Right atrium auricular region (tissue), 2 donors: ENCODE measurements at regions not wholly inside any gene's neighbourhood (a gene's known extent, or its start where the extent isn't known, plus 50 kb on each side); places are given as distances from the start of the nearest gene placed in this dataset.

Experiments
- DNase-seq: peaks from one replicate; pipeline ENCODE4 v3.0.0-alpha.2; 2019; ENCODE audit warnings: low spot score
- H3K27ac ChIP-seq, 2 donors: fragments of 200-600 bp; sonication (generic); 1 replicate in 1 of 2; 2 replicates in 1 of 2; pipeline ENCODE4 v1.5.1; 2016 to 2019
- H3K27me3 ChIP-seq, 2 donors: fragments of 200-600 bp; sonication (generic); one replicate each; pipeline versions ENCODE4 v1.5.1 to v1.6.0; 2017 to 2019
- H3K36me3 ChIP-seq: fragments of 200-600 bp; sonication (generic); one replicate; pipeline ENCODE4 v1.5.1; 2016
- H3K4me1 ChIP-seq, 2 donors: fragments of 200-600 bp; sonication (generic); one replicate each; pipeline versions ENCODE4 v1.5.1 to v1.6.0; 2017 to 2019
- H3K4me3 ChIP-seq, 2 donors: fragments of 200-600 bp; sonication (generic); 1 replicate in 1 of 2; 2 replicates in 1 of 2; pipeline ENCODE4 v1.5.1; 2017 to 2019; ENCODE audit warnings: mild to moderate bottlenecking in 1 of 2, moderate library complexity in 1 of 2
- H3K9me3 ChIP-seq, 2 donors: fragments of 200-600 bp; sonication (generic); one replicate each; pipeline ENCODE4 v1.5.1; 2019
- CTCF ChIP-seq, 2 donors: fragments of 200-600 bp; sonication (generic); IDR thresholded peaks; one replicate each; pipeline ENCODE4 v1.5.1; 2019; ENCODE audit warnings: antibody characterized with exemption in 2 of 2

DNA sequence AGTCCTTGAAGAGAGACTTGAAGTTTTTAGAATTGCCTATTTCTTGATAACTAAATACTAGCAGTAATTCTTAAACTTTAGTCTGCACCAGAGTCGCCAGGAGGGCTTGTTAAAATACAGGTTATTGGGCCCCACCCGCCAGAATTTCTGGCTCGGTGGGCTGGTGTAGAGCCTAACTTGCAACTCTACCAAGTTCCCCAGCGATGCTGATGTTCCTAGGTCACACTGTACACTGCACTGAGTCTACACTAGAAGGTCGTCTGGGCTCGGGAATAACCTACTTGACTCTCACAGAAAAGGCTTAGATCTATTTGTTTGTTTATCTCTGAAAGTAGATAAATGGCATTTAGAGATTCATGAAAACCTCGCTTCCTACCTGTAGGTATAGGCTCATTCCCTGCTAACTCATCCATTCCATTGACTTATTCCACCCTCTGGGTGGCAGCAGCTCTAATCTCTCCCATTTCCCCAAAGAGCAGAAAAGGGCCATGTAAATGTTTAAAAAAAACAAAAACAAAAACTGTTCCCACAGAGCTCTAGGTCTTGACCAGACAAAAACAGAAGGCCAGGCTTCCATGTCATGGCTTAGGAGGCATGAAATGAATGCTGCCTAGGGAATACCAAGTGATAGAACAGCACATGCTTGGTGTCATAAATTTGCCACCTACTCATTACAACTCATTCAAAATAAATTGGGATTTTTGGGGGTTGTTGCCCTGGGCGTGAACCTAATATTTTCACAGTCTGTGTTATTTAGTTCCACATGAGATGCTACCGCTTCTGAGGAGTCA, 292.1 kb downstream of the ADGB start:
- H3K36me3 ChIP-seq = no peaks in the 10 kb centered on the region
- H3K27me3 ChIP-seq = no peaks in the 10 kb centered on the region
- no peaks in the 10 kb centered on the region for H3K4me1 ChIP-seq
- no peak for DNase-seq
- TF ChIP-seq CTCF (IDR thresholded peaks at IDR 0.05) = no peak
- no peak overlapping the region for H3K4me3 ChIP-seq
- H3K9me3 ChIP-seq = no peaks in the 10 kb centered on the region
- H3K27ac ChIP-seq = no peak overlapping the region

DNA sequence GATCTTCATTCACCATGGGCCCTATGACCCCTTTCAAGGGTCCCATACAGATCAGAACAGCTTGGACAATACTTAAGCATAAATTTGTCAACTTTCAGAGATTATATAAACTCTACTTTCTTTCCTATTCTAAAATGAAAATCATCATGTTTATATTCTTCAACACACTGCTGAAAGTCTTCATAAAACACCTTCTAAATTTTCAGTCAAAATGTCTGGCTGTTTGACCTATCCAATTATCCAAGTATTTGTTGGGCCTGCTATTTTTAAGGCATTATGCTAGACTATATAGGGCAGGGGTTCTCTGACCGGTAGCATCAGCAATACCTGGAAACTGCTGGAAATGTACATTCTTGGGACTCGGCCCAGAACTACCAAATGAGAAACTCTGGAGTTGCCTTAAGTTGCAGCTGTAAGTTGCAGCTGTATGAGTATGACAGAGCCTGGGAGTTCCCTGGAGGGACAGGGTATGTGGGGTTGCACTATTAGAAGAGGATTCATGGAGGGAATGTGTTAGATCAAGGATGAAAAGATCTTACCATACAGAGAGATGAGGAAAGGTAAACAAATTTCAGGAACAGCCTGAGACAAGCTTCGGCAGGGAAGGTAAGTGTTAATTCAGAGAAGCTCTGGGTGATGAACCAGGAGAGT, 293.0 kb downstream of the ADGB start:
- Histone ChIP-seq H3K4me3 (no peak overlapping the region), H3K27me3 (no peaks in the 10 kb centered on the region), H3K4me1 (no peaks in the 10 kb centered on the region), H3K36me3 (no peaks in the 10 kb centered on the region), H3K9me3 (no peaks in the 10 kb centered on the region), H3K27ac (no peak overlapping the region)
- TF ChIP-seq CTCF (IDR thresholded peaks at IDR 0.05) = no peak
- no peak for DNase-seq

GRCh38 chr6:146892283-146892612, 293.5 kb downstream of the ADGB start:
- H3K4me1 ChIP-seq = no peaks in the 10 kb centered on the region
- H3K36me3 ChIP-seq = no peaks in the 10 kb centered on the region
- H3K4me3 ChIP-seq = no peak overlapping the region
- H3K27ac ChIP-seq = no peak overlapping the region
- no peak for TF ChIP-seq CTCF (IDR thresholded peaks at IDR 0.05)
- no peaks in the 10 kb centered on the region for H3K9me3 ChIP-seq
- no peaks in the 10 kb centered on the region for H3K27me3 ChIP-seq
- no peak for DNase-seq

DNA sequence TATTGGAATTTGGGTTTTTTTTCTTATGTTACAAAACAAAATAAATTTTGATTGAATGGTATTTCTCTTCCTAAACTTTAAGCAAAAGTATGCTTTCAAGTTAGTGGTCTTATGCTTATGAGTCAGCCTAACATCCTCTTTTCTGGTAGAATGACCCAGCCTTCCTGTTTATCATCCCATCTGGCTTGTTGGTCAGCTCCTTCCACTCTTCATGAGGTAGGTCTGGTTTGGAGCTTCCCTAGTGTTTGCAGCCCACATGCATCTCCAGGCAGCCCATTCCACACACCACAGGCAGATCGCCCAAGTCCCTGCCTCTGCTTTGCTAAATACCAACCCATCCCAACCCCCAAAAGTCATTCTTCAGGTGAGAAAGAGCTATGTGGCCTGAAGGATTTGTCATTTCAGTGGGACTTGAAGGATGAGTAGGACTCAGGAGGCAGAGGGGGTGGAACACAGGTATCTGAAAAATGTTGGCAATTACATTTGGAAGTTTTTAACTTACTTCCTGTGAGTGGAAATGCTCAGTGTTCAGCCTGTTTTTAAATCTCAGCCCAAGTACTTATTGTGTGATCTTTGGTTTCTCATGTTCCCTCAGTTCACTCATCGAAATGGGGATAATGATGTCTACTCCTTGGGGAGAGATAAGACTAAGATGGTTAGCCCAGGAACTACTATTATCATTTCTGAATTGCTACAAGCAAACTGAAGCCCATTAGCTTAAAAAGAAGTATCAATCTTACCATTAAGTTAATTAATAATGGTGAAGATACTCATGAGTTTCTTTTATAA, 294.0 kb downstream of the ADGB start:
- no peak overlapping the region for H3K27ac ChIP-seq
- no peak for TF ChIP-seq CTCF (IDR thresholded peaks at IDR 0.05)
- no peak overlapping the region for H3K4me3 ChIP-seq
- no peaks in the 10 kb centered on the region for H3K4me1 ChIP-seq
- DNase-seq = no peak
- H3K36me3 ChIP-seq = no peaks in the 10 kb centered on the region
- H3K27me3 ChIP-seq = no peaks in the 10 kb centered on the region
- H3K9me3 ChIP-seq = no peaks in the 10 kb centered on the region

GRCh38 chr6:146893690-146894089, 294.9 kb downstream of the ADGB start:
- DNase-seq = no peak
- no peak for TF ChIP-seq CTCF (IDR thresholded peaks at IDR 0.05)
- H3K27me3 ChIP-seq = no peaks in the 10 kb centered on the region

More at GRCh38 chr6:146893690-146894089, 294.9 kb downstream of the ADGB start:
- H3K4me3 ChIP-seq = no peak overlapping the region
- no peaks in the 10 kb centered on the region for H3K36me3 ChIP-seq
- H3K4me1 ChIP-seq = no peaks in the 10 kb centered on the region
- no peaks in the 10 kb centered on the region for H3K9me3 ChIP-seq
- H3K27ac ChIP-seq = no peak overlapping the region
